ENCODE measurements at regions not wholly inside any gene's neighbourhood (a gene's known extent, or its start where the extent isn't known, plus 50 kb on each side); places are given as distances from the start of the nearest gene placed in this dataset.

DNA sequence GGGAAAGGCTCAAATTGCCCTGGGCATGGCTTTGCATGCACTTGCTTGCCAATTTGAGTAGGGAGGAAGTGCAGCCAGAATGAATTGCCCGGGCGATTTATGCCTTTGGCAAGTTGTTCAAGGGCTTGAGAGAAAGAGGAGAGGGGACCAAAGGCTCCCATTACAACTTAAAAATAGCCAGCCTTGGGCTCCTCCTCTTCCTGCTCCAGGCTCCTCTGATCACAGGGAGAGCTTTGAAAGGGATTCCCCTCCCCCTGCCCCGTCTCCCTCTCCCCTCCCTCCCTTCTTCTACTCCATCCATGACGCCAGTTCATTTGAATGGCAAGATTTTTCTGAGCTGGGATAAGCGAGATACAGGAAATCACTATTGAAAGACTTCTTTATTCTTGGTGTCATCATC is 304.9 kb upstream of the JAG1 start:
- Histone ChIP-seq H3K9ac (ENCODE audit: low read length) (no peak overlapping the region), H3K9me3 (ENCODE audit: low read length) (no peaks in the 10 kb centered on the region), H3K79me2 (replicated peaks; ENCODE audit: insufficient read depth, low read length) (no peaks in the 10 kb centered on the region), H3K27ac (ENCODE audit: low read length) (no peak overlapping the region), H3K9me2 (ENCODE audit: insufficient read depth, low read length) (no peaks in the 10 kb centered on the region), H3K4me2 (ENCODE audit: low read length) (no peak overlapping the region), H2AFZ (ENCODE audit: low read depth, low read length) (no peak overlapping the region), H4K20me1 (ENCODE audit: insufficient read depth) (no peaks in the 10 kb centered on the region), H3K4me3 (ENCODE audit: low read length) (no peak overlapping the region), H3F3A (ENCODE audit: insufficient read depth, low read length, poor library complexity, severe bottlenecking) (no peaks in the 10 kb centered on the region), H3K27me3 (ENCODE audit: insufficient read depth, low read depth, low read length) (no peaks in the 10 kb centered on the region), H3K36me3 (ENCODE audit: insufficient read depth, low read length) (no peaks in the 10 kb centered on the region)
- TF ChIP-seq SMC3 (conservative IDR thresholded peaks at IDR 0.05; ENCODE audit: poor library complexity) = no peak
- TF ChIP-seq EP300 (conservative IDR thresholded peaks at IDR 0.05; ENCODE audit: poor library complexity, severe bottlenecking) = no peak
- no peak for TF ChIP-seq EZH2 (IDR thresholded peaks at IDR 0.05; ENCODE audit: borderline replicate concordance, insufficient read depth, low read length, poor library complexity, severe bottlenecking)
- no peak for TF ChIP-seq CTCF (IDR thresholded peaks at IDR 0.05; ENCODE audit: poor library complexity, severe bottlenecking)

DNA sequence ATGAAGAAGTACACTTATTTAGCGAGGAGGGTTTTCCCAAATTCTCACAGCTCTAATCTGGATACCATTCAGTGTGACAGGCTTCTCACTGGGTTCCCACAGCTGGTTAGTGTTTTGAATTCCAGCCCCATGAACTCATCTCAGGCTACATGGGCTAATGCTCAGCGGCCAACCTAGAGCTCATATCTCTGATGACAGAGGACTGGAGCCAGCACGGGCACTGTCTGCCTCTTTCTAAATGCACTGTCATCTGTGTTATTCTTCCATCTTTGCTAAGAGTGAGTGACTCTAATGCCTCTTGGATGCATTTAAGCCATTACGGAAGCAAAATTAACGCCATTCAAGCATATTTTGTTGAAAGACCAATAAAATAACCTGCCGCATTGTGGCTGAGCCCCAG is 308.9 kb upstream of the JAG1 start:
- Histone ChIP-seq H3K9me2 (ENCODE audit: insufficient read depth, low read length) (no peaks in the 10 kb centered on the region), H3K9me3 (ENCODE audit: low read length) (no peaks in the 10 kb centered on the region), H3K79me2 (replicated peaks; ENCODE audit: insufficient read depth, low read length) (no peaks in the 10 kb centered on the region), H3K27me3 (ENCODE audit: insufficient read depth, low read depth, low read length) (no peaks in the 10 kb centered on the region), H3K4me3 (ENCODE audit: low read length) (no peak overlapping the region), H4K20me1 (ENCODE audit: insufficient read depth) (no peaks in the 10 kb centered on the region), H3K27ac (ENCODE audit: low read length) (no peak overlapping the region), H2AFZ (ENCODE audit: low read depth, low read length) (no peak overlapping the region), H3F3A (ENCODE audit: insufficient read depth, low read length, poor library complexity, severe bottlenecking) (no peaks in the 10 kb centered on the region), H3K4me2 (ENCODE audit: low read length) (no peak overlapping the region), H3K9ac (ENCODE audit: low read length) (no peak overlapping the region), H3K36me3 (ENCODE audit: insufficient read depth, low read length) (no peaks in the 10 kb centered on the region)
- TF ChIP-seq MXI1 (conservative IDR thresholded peaks at IDR 0.05; ENCODE audit: poor library complexity, severe bottlenecking) (no peak), TAF1 (IDR thresholded peaks at IDR 0.05; ENCODE audit: low read depth) (no peak), POLR2AphosphoS5 (IDR thresholded peaks at IDR 0.05) (peak; percentile 38), EP300 (conservative IDR thresholded peaks at IDR 0.05; ENCODE audit: poor library complexity, severe bottlenecking) (peak; percentile 47), CTCF (IDR thresholded peaks at IDR 0.05; ENCODE audit: poor library complexity, severe bottlenecking) (no peak), EZH2 (IDR thresholded peaks at IDR 0.05; ENCODE audit: borderline replicate concordance, insufficient read depth, low read length, poor library complexity, severe bottlenecking) (no peak)

GRCh38 chr20:10984294-10984693 is 310.5 kb upstream of the JAG1 start:
- TF ChIP-seq MXI1 (conservative IDR thresholded peaks at IDR 0.05; ENCODE audit: poor library complexity, severe bottlenecking) = no peak
- H3K9me3 ChIP-seq (ENCODE audit: low read length) = no peaks in the 10 kb centered on the region
- H3K9ac ChIP-seq (ENCODE audit: low read length) = no peak overlapping the region
- H3F3A ChIP-seq (ENCODE audit: insufficient read depth, low read length, poor library complexity, severe bottlenecking) = no peaks in the 10 kb centered on the region
- no peak overlapping the region for H3K4me2 ChIP-seq (ENCODE audit: low read length)
- no peaks in the 10 kb centered on the region for H3K9me2 ChIP-seq (ENCODE audit: insufficient read depth, low read length)
- H3K79me2 ChIP-seq (replicated peaks; ENCODE audit: insufficient read depth, low read length) = no peaks in the 10 kb centered on the region
- H3K36me3 ChIP-seq (ENCODE audit: insufficient read depth, low read length) = no peaks in the 10 kb centered on the region
- H3K27me3 ChIP-seq (ENCODE audit: insufficient read depth, low read depth, low read length) = no peaks in the 10 kb centered on the region
- no peak overlapping the region for H3K4me3 ChIP-seq (ENCODE audit: low read length)
- H2AFZ ChIP-seq (ENCODE audit: low read depth, low read length) = no peak overlapping the region
- no peak overlapping the region for H3K27ac ChIP-seq (ENCODE audit: low read length)
- no peaks in the 10 kb centered on the region for H4K20me1 ChIP-seq (ENCODE audit: insufficient read depth)

All from neural cell (in vitro differentiated cells).